NCI-H526 treated with DMSO at 0.1 percent for 48 hours (cell line): ENCODE measurements at regions not wholly inside any gene's neighbourhood (a gene's known extent, or its start where the extent isn't known, plus 50 kb on each side); places are given as distances from the start of the nearest gene placed in this dataset.

Source experiments
- DNase-seq: peaks from one replicate; lab custom pipeline; 2025; lab: John Stamatoyannopoulos, UW

GRCh38 chr5:98065261-98065909, 708.1 kb upstream of the RGMB start:
- DNase-seq: no peak

- DNase-seq: no peak
These were observed 706.6 kb upstream of the RGMB start for GRCh38 chr5:98066910-98067309.

DNA sequence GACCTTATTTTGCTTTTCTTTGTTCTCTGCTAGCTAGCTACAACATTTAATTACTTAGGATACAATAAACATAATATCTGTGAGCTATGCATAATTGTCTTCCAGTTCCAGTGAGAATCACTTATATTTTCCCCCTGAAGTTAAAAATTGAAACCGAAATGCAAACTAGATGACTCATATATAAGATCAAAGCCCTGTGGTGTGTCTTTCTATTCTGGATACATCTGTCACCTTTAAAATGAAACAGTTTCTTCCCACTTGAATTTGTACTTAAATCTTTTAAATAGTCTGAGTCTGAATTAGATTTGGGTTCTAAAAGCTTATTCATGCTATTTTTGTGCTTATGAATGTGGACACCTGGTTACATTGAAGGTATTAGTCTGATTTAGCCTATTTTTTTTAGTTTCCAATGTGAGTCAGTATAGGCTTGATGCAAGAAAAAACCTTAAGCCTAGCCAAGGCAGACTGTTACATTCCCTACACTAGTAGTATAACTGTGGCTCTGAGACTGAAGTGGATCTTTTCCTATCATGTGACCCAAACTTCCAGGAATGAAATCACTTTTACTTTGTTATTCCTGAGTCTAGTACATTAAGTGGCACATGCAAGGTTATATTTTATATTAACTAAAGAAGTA, 703.5 kb upstream of the RGMB start:
- no peak for DNase-seq

DNA sequence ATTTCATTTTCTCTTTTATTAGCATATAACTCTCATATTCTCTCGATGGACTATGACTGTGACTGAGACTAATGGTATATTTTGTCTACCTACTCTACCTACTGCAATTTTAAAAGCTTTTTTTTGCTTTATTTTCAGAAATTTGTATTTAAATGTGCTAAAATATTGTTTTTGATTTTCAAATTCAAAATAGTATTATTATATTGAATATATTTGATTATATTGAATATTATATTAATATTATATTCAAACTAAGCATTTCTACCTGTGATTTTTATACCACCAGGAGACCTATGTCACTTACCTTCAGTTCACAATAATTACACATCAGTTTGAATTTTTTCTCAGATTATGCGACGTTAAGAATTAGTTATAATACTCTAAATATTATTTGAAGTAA, 700.5 kb upstream of the RGMB start:
- no peak for DNase-seq

GRCh38 chr5:98076501-98076900, 697.0 kb upstream of the RGMB start:
- DNase-seq: no peak

DNA sequence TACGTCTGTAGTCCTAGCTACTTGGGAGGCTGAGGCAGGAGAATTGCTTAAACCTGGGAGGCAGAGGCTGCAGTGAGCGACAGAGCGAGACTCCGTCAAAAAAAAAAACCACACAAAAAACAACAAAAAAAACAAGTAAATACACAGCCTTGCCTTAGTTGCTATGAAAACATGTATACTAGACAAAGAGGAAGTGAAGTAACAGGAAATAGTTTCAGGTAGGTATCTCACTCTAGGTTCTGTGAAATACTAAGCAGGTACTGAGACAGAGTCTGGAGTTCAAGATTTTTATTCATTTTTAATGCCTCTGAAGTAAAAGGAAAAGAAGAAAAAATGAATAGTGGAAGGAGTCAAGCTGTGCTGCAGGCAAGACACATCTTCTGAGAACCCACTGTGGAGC, 687.9 kb upstream of the RGMB start:
- DNase-seq: no peak

DNA sequence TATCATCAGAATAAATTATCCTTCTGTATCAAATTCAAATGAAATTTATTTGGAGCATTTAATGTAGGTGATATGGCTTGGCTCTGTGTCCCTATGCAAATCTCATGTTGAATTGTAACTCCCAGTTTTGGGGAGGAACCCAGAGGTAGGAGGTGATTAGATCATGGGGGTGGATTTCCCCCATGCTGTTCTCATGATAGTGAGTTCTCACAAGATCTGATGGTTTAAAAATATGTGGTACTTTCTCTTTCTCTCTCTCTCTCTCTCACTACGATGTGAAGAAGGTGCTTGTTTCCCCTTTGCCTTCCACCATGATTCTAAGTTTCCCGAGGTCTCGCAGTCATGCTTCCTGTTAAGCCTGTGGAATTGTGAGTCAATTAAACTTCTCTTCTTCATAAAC, 678.4 kb upstream of the RGMB start:
- no peak for DNase-seq

- no peak for DNase-seq
These were observed 677.3 kb upstream of the RGMB start for GRCh38 chr5:98096155-98096554.

DNA sequence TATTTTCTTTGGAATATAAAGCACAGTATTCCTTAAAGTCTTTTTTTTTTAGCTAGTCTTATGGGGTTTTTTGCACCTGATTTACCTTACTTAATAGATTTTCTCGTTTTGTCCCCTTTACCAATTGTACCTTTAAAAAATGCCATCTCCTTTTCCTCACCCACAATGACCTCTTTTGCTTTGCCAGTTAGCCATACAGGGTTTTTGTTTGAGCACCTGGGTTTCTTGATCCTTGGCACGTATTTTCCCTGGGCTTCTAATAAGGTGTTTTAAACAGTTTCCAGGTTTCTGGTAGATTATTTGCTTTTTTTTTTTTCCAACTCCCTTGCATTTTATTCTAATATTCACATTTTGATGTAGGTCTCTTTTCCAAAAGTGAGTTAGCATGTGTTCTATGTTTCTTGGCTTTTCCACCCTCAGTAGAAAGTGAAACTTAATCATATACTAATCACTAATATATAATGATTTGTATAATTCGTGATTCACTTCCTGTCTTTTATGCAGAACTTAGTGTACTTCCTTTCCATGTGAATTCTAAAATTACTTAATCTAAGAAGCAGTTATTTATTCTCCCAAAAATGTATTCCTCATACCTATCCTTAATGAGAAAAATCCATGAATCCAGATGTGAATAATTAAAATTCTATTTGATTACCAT, 673.9 kb upstream of the RGMB start:
- DNase-seq: no peak

- DNase-seq: no peak
These were observed 672.3 kb upstream of the RGMB start for GRCh38 chr5:98101131-98101530.

GRCh38 chr5:98102936-98103335, 670.5 kb upstream of the RGMB start:
- DNase-seq: no peak

GRCh38 chr5:98103807-98104206, 669.7 kb upstream of the RGMB start:
- no peak for DNase-seq

DNA sequence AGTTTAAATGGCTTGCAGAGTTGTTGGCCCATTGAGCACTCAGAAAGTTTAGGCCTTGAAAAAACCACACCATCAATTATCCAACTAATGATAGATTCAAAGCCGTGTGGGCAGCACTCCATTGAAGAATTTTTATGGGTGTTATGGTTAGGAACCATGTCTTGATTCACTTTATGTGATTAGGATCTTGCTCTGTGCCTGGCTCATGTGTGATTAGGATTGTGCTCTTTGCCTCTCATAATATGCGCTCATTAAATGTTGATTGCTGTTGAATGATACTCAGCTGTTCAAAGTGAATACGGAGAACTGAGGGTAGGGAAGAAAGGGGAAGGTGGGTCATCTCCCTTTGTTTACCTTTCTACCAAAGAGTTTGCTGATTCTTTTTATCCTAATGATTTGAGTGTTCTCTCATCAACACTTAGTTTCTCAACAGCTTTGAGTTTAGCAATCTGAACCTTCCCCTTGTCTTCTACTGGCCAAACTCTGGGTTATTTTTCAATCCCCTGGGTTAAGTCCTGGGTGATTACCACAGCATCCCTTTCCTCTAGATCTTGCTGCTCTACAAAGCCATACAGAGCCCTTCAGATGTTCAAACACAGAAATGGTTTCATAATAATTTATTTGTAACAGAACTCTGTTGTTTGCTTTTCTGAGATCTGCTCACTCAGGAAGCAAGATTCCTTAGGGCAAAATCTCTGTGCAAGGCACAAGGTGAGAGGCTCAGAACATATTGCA, 668.8 kb upstream of the RGMB start:
- no peak for DNase-seq

GRCh38 chr5:98105681-98106080, 667.8 kb upstream of the RGMB start:
- DNase-seq: no peak

DNA sequence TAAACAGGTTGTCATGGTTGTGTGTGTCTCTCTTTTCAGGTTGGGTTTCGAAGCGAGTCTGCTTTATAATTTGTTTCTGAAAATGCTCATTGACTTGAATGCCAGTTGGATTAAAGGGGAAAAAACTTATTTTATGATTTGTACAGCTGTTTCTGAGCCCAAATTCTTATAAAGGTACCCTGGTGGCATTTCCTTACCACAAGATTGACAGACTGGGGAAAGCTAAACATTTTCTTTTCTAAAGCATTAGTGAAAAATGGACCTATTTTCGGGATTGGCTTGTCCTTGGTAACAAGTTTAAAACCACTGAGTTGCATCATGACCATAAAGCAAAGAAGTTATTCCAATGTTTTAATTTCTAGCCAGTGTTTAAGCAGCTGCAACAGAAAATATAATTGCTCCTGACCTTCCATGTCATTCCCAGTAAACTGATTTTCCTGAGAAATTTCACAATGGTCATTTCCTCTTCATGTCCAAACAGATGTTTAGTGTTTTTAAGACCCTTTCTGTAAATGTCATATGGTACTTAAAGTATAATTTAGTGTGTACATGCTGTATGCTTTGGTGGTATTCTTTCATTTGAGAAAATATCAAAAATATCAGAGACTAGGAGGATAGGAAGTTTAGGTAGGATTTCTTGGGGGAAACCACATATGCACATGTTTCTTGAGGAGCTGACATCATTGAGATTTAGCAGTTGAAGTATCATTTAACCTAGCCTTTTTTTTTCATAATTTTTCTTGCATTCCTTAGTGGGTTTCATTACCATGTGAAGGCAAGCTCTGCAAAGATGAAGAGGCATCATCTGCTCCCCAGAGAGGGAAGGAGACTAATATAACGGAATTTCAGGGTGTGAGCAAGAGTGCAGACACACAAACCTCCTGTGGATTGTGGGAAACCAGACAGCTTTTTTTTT, 667.1 kb upstream of the RGMB start:
- no peak for DNase-seq

DNA sequence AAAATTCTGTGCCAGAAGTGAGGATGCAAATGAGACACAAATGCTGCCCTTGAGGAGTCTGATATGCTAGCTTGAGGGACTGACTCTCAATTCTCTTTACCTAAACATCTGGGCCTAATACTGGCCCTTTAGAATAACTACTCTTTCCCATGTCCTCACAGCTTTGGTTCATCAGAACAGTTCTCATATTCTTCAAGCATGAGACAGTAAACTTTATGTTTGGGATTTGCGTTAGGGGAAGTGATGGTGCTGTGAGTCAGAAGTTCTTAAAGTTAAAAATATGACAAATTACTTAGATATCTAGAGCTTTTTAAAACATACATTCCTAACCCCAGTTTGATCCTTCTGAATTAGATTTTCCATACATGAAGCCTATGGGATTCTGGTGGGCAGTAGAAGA, 665.0 kb upstream of the RGMB start:
- DNase-seq: no peak

DNA sequence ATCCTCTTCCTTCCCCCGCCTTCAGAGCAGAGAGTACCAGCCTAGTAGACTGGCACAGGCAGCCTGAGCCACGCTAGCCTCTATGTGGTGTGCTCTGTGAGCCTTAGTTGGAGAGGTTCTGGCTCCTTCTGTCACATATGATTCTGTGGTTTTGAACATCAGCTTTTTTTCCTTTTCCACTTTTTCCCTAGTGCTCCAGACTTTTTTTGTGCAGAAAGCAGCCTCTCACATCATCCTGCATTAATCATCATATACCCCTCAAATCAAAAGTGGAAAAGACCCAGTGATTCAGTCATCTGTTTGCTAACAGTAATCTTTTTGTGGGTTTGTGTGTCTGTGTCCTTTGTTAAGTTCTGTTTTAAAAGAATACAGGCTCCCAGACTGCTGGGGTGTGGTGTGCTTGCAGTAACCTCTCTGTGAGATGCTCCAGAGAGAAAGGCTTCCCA, 663.9 kb upstream of the RGMB start:
- no peak for DNase-seq

GRCh38 chr5:98110282-98110691, 663.2 kb upstream of the RGMB start:
- no peak for DNase-seq

DNA sequence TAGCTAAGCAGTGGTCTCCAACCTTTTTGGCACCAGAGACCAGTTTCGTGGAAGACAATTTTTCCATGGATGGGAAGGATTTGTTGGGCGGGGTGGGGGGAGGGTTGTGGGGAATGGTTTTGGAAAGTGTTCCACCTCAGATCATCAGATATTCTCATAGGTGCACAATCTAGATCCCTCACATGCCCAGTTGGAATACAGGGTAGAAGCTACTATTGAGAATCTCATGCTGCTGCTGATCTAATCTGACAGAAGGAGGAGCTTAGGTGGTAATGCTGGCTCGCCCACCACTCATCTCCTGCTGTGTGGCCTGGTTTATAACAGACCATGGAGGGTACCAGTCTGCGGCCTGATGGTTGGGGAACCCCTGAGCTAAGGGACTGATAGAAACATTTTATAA, 662.7 kb upstream of the RGMB start:
- DNase-seq: no peak

- no peak for DNase-seq
These were observed 661.8 kb upstream of the RGMB start for GRCh38 chr5:98111686-98112085.

DNA sequence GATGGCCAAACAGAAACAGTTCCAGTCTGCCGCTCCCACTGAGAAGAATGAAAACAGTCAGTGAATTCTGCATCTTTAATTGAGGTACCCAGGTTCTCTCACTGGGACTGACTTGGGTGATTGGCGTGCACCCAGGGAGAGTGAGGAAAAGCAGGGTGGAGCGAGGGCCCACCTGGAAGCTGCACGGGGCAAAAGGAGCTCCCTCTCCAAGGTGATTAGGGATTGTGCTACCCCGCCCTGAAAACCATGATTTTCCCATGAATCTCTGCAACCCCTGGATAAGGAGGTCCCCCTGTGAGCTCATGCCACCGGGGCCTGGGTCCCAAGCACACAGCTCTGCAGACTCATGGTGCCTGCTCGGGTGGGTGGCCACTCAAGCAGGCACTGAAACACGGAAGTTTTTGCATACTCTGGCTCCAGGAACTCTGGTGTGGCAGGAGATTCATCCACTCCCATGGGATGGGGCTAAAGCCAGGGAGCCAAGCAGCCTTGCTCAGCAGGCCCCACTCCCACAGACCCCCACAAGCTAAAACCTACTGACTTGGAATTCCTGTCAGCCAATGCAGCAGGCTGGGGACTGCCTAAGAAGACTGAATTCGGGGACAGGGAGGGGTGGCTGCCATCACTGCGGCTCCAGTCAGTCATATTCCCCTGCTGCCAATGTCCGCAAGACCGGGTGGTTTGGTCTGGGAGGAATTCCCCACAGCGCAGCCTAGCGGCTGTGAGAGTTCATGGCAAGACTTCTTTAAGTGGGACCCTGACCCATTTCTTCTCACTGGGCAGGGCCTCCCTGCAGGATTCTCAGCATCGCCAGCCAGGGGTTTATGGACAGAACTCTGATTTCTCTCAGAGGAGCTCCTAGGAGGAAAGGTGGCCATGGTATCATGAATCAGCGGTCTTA, 652.2 kb upstream of the RGMB start:
- no peak for DNase-seq
